DND-41 (cell line): ENCODE measurements at regions not wholly inside any gene's neighbourhood (a gene's known extent, or its start where the extent isn't known, plus 50 kb on each side); places are given as distances from the start of the nearest gene placed in this dataset.

Experiments
- ATAC-seq: fragments of 200-7000 bp; cut with Tn5 transposase; 3 replicates; pipeline ENCODE4 v1.9.1; 2021; ENCODE audit warnings: low read depth; ENCODE audit not compliant: insufficient read depth
- DNase-seq: peaks from one replicate; pipeline ENCODE4 v3.0.0-alpha.2; 2020
- H2AFZ ChIP-seq: 2 replicates; pipeline ENCODE4 v1.6.0; 2012; ENCODE audit warnings: low read depth, low read length
- H3K27ac ChIP-seq: 2 replicates; pipeline ENCODE4 v1.5.1; 2012; ENCODE audit warnings: low read length, inconsistent platforms
- H3K27me3 ChIP-seq: fragments of 200-600 bp; sonication (generic); 2 replicates; pipeline ENCODE4 v1.6.0; 2012; ENCODE audit warnings: low read length, mild to moderate bottlenecking, inconsistent platforms; ENCODE audit not compliant: insufficient read depth, poor library complexity
- H3K36me3 ChIP-seq: 2 replicates; pipeline ENCODE4 v1.5.1; 2012; ENCODE audit warnings: low read length, inconsistent platforms; ENCODE audit not compliant: insufficient read depth
- H3K4me1 ChIP-seq: 2 replicates; pipeline ENCODE4 v1.5.1; 2012; ENCODE audit warnings: mild to moderate bottlenecking, low read length; ENCODE audit not compliant: insufficient read depth
- H3K4me2 ChIP-seq: 2 replicates; pipeline ENCODE4 v1.6.0; 2012; ENCODE audit warnings: mild to moderate bottlenecking, moderate library complexity, low read length, inconsistent platforms; ENCODE audit not compliant: insufficient read depth
- H3K4me3 ChIP-seq, 2 experiments: fragments of 200-600 bp in 1 of 2; shearing (Covaris generic) in 1 of 2; 2 replicates each; pipeline ENCODE4 v1.5.1; 2012 to 2016; ENCODE audit warnings: inconsistent platforms in 2 of 2, low read length in 2 of 2, mild to moderate bottlenecking in 2 of 2, low read depth in 1 of 2, moderate library complexity in 1 of 2
- H3K79me2 ChIP-seq: 2 replicates; pipeline ENCODE4 v1.6.0; 2012; ENCODE audit warnings: low read length, inconsistent platforms; ENCODE audit not compliant: insufficient read depth
- H3K9ac ChIP-seq: 2 replicates; pipeline ENCODE4 v1.6.0; 2012; ENCODE audit warnings: low read depth, mild to moderate bottlenecking, inconsistent platforms, low read length, moderate library complexity
- H3K9me3 ChIP-seq: 2 replicates; pipeline ENCODE4 v1.5.1; 2012; ENCODE audit warnings: low read length, moderate library complexity, mild to moderate bottlenecking, inconsistent platforms; ENCODE audit not compliant: insufficient read depth, severe bottlenecking
- H4K20me1 ChIP-seq: 2 replicates; pipeline ENCODE4 v1.6.0; 2012; ENCODE audit warnings: low read length; ENCODE audit not compliant: insufficient read depth
- CTCF ChIP-seq: IDR thresholded peaks from 2 replicates; pipeline ENCODE4 v1.5.1; 2012; ENCODE audit warnings: borderline replicate concordance, low read length, moderate library complexity, mild to moderate bottlenecking; ENCODE audit not compliant: poor library complexity, severe bottlenecking; ENCODE audit errors: extremely low read depth
- EZH2 ChIP-seq: IDR thresholded peaks from 3 replicates; pipeline ENCODE4 v1.6.1; 2012; ENCODE audit warnings: borderline replicate concordance, low read depth, mild to moderate bottlenecking, moderate library complexity, low read length, inconsistent platforms; ENCODE audit not compliant: severe bottlenecking

GRCh38 chr5:1725641-1726468, 73.8 kb downstream of the MRPL36 start:
- no peaks in the 10 kb centered on the region for H3K4me1 ChIP-seq
- no peaks in the 10 kb centered on the region for H3K79me2 ChIP-seq
- no peak overlapping the region for H3K27ac ChIP-seq
- no peaks in the 10 kb centered on the region for H4K20me1 ChIP-seq
- no peak overlapping the region for H3K4me2 ChIP-seq
- DNase-seq (no peak), ATAC-seq (no peak)
- peaks cover 3% of the 10 kb centered on the region for H3K27me3 ChIP-seq
- H2AFZ ChIP-seq: no peak overlapping the region
- H3K9ac ChIP-seq: no peak overlapping the region
- H3K9me3 ChIP-seq: no peaks in the 10 kb centered on the region
- H3K36me3 ChIP-seq: no peaks in the 10 kb centered on the region
- no peak overlapping the region for H3K4me3 ChIP-seq
- TF ChIP-seq CTCF (no peak), EZH2 (no peak)

- Histone ChIP-seq H3K36me3 (no peaks in the 10 kb centered on the region), H3K9ac (no peak overlapping the region), H2AFZ (no peak overlapping the region), H3K27me3 (peaks cover 6% of the 10 kb centered on the region), H4K20me1 (no peaks in the 10 kb centered on the region), H3K9me3 (no peaks in the 10 kb centered on the region), H3K27ac (no peak overlapping the region), H3K4me2 (no peak overlapping the region), H3K4me1 (no peaks in the 10 kb centered on the region), H3K79me2 (no peaks in the 10 kb centered on the region), H3K4me3 (no peak overlapping the region)
- no peak for DNase-seq
- TF ChIP-seq EZH2: no peak
- no peak for TF ChIP-seq CTCF
- no peak for ATAC-seq
Observed at GRCh38 chr5:1724822-1725602, 74.6 kb downstream of the MRPL36 start.

GRCh38 chr5:1723957-1724821, 75.4 kb downstream of the MRPL36 start:
- Histone ChIP-seq H3K79me2 (no peaks in the 10 kb centered on the region), H4K20me1 (no peaks in the 10 kb centered on the region), H3K4me1 (no peaks in the 10 kb centered on the region), H3K4me2 (no peak overlapping the region), H3K4me3 (no peak overlapping the region), H3K9ac (no peak overlapping the region), H3K9me3 (no peaks in the 10 kb centered on the region), H2AFZ (no peak overlapping the region), H3K36me3 (no peaks in the 10 kb centered on the region), H3K27ac (no peak overlapping the region), H3K27me3 (peaks cover 6% of the 10 kb centered on the region)
- no peak for DNase-seq
- TF ChIP-seq CTCF (no peak), EZH2 (no peak)
- ATAC-seq: no peak
